Testis (tissue), 2 donors: ENCODE measurements at regions not wholly inside any gene's neighbourhood (a gene's known extent, or its start where the extent isn't known, plus 50 kb on each side); places are given as distances from the start of the nearest gene placed in this dataset.

Experiments used
- CTCF ChIP-seq, 3 experiments: fragments of 450-650 bp in 2 of 3; fragments of 200-600 bp in 1 of 3; sonication (generic) in 1 of 3; IDR thresholded peaks; one replicate each; pipeline ENCODE4 v1.5.1; 2016 to 2019; ENCODE audit warnings: antibody characterized with exemption in 3 of 3, mild to moderate bottlenecking in 2 of 3, moderate library complexity in 1 of 3
- POLR2A ChIP-seq: fragments of 450-650 bp; IDR thresholded peaks from one replicate; pipeline ENCODE4 v1.6.1; 2017; ENCODE audit warnings: antibody characterized with exemption, mild to moderate bottlenecking, moderate library complexity

- TF ChIP-seq CTCF (IDR thresholded peaks at IDR 0.05) (no peak), POLR2A (no peak)
Observed at GRCh38 chr5:162484095-162484494, 416.5 kb downstream of the GABRG2 start.
